ENCODE measurements at regions not wholly inside any gene's neighbourhood (a gene's known extent, or its start where the extent isn't known, plus 50 kb on each side); places are given as distances from the start of the nearest gene placed in this dataset.

DNA sequence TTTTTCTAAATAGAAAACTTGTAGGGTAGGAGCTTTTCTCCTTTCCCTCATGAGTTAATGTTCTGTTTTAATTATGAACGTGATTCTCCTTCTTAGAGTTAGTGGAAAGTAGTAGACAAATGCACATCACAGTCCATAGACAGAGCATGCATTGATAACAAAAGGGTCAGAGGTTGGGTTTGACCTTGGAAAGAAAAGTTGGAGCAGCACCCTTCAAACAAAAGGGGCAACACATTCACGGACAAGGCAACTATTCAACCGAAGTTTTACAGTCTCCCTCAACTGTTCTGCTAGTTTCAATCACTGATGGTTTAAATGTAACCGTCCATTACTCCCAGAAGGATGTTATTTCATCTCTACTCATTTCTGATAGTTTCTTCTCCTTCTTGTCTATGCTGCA lies 103.4 kb upstream of the MAOA start:
- no peak for TF ChIP-seq EZH2 (IDR thresholded peaks at IDR 0.05; ENCODE audit: borderline replicate concordance, low read depth, low read length, severe bottlenecking)
- TF ChIP-seq, protein P1, sequence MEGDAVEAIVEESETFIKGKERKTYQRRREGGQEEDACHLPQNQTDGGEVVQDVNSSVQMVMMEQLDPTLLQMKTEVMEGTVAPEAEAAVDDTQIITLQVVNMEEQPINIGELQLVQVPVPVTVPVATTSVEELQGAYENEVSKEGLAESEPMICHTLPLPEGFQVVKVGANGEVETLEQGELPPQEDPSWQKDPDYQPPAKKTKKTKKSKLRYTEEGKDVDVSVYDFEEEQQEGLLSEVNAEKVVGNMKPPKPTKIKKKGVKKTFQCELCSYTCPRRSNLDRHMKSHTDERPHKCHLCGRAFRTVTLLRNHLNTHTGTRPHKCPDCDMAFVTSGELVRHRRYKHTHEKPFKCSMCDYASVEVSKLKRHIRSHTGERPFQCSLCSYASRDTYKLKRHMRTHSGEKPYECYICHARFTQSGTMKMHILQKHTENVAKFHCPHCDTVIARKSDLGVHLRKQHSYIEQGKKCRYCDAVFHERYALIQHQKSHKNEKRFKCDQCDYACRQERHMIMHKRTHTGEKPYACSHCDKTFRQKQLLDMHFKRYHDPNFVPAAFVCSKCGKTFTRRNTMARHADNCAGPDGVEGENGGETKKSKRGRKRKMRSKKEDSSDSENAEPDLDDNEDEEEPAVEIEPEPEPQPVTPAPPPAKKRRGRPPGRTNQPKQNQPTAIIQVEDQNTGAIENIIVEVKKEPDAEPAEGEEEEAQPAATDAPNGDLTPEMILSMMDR (IDR thresholded peaks at IDR 0.05; ENCODE audit: borderline replicate concordance, extremely low read depth, low read length, poor library complexity, severe bottlenecking): no peak
